H1 (cell line): ENCODE measurements at regions not wholly inside any gene's neighbourhood (a gene's known extent, or its start where the extent isn't known, plus 50 kb on each side); places are given as distances from the start of the nearest gene placed in this dataset.

ENCODE experiments used
- CTCF ChIA-PET: fragments of 300-600 bp; sonication (Branson Sonifier 250); formaldehyde crosslinking; loops from one replicate; lab custom pipeline; 2021; ENCODE audit not compliant: partially characterized antibody; lab: Charles Lee
- POLR2A ChIA-PET: fragments of 300-600 bp; sonication (Branson Sonifier 250); formaldehyde crosslinking; loops from one replicate; lab custom pipeline; 2021; ENCODE audit warnings: inconsistent platforms; ENCODE audit not compliant: partially characterized antibody; lab: Charles Lee
- DNase-seq, 2 experiments: peaks; one replicate each; pipeline versions ENCODE4 v3.0.0 to v3.0.0-alpha.2; 2010 to 2022; ENCODE audit warnings: low spot score in 2 of 2, low read depth in 1 of 2, mixed read lengths in 1 of 2
- FAIRE-seq: peaks from 2 replicates; lab custom pipeline; 2011; peaks lifted over from hg19 to GRCh38; lab: Jason Lieb, UNC
- H2AFZ ChIP-seq: 2 replicates; pipeline ENCODE4 v1.8.1; 2012; ENCODE audit warnings: low read length, inconsistent platforms
- H2AK5ac ChIP-seq: 2 replicates; pipeline ENCODE4 v1.6.1; 2013; ENCODE audit warnings: low read depth, low read length
- H2BK120ac ChIP-seq: replicated peaks from 2 replicates; pipeline ENCODE3; 2013; ENCODE audit warnings: low read depth, low read length, inconsistent platforms
- H2BK12ac ChIP-seq: 2 replicates; pipeline ENCODE4 v1.6.1; 2013; ENCODE audit warnings: low read depth, low read length
- H2BK15ac ChIP-seq: 2 replicates; pipeline ENCODE4 v1.6.1; 2013; ENCODE audit warnings: low read length
- H2BK20ac ChIP-seq: 2 replicates; pipeline ENCODE4 v1.6.1; 2013; ENCODE audit warnings: low read length
- H2BK5ac ChIP-seq: 2 replicates; pipeline ENCODE4 v1.6.1; 2013; ENCODE audit warnings: low read depth, low read length
- H3K14ac ChIP-seq: 2 replicates; pipeline ENCODE4 v1.6.1; 2013; ENCODE audit warnings: inconsistent platforms; ENCODE audit not compliant: insufficient read length
- H3K18ac ChIP-seq: 2 replicates; pipeline ENCODE4 v1.6.1; 2013; ENCODE audit warnings: low read length; ENCODE audit errors: extremely low read depth
- H3K23ac ChIP-seq: 2 replicates; pipeline ENCODE4 v1.6.1; 2013; ENCODE audit warnings: inconsistent platforms; ENCODE audit not compliant: insufficient read length
- H3K23me2 ChIP-seq: 2 replicates; pipeline ENCODE4 v1.6.1; 2013; ENCODE audit warnings: low read depth, low read length
- H3K27ac ChIP-seq: 2 replicates; pipeline ENCODE4 v1.6.1; 2011; ENCODE audit warnings: low read depth, low read length, inconsistent platforms
- H3K27me3 ChIP-seq, 4 experiments: replicated peaks in 1 of 4; 1 replicate in 1 of 4; 2 replicates in 3 of 4; pipeline versions ENCODE4 v1.6.1 to v1.8.1; 2011 to 2013; ENCODE audit warnings: low read length in 3 of 4, mild to moderate bottlenecking in 3 of 4, inconsistent platforms in 2 of 4, mixed read lengths in 2 of 4, moderate library complexity in 1 of 4; ENCODE audit not compliant: control insufficient read depth in 3 of 4, insufficient read depth in 3 of 4; ENCODE audit errors: extremely low read depth in 1 of 4
- H3K36me3 ChIP-seq, 4 experiments: 2 replicates each; pipeline versions ENCODE4 v1.6.1 to v1.8.1; 2011 to 2013; ENCODE audit warnings: mild to moderate bottlenecking in 4 of 4, low read length in 3 of 4, moderate library complexity in 2 of 4, control low read depth in 1 of 4, inconsistent platforms in 1 of 4; ENCODE audit not compliant: insufficient read depth in 4 of 4, control insufficient read depth in 2 of 4
- H3K4ac ChIP-seq: replicated peaks from 2 replicates; pipeline ENCODE3; 2013; ENCODE audit warnings: low read length, low read depth, mixed read lengths, inconsistent platforms; ENCODE audit not compliant: insufficient read length
- H3K4me1 ChIP-seq, 4 experiments: replicated peaks in 1 of 4; 1 replicate in 1 of 4; 2 replicates in 3 of 4; pipeline versions ENCODE4 v1.6.1 to v1.8.1; 2011 to 2013; ENCODE audit warnings: low read length in 3 of 4, inconsistent platforms in 2 of 4, mixed read lengths in 1 of 4; ENCODE audit not compliant: insufficient read depth in 4 of 4, control insufficient read depth in 3 of 4
- H3K4me2 ChIP-seq, 2 experiments: 2 replicates each; pipeline versions ENCODE4 v1.6.1 to v1.8.1; 2011 to 2013; ENCODE audit warnings: low read depth in 2 of 2, low read length in 2 of 2, control low read depth in 1 of 2, inconsistent platforms in 1 of 2, mild to moderate bottlenecking in 1 of 2; ENCODE audit not compliant: insufficient read depth in 1 of 2
- H3K4me3 ChIP-seq, 4 experiments: fragments of 200-600, 300-600 bp in 1 of 4; sonication (generic), shearing (Covaris generic), sonication (Bioruptor Twin) in 1 of 4; 2 replicates each; pipeline versions ENCODE4 v1.5.1 to v1.8.1; 2011 to 2016; ENCODE audit warnings: low read length in 4 of 4, low read depth in 3 of 4, control low read depth in 2 of 4, inconsistent platforms in 2 of 4, mild to moderate bottlenecking in 2 of 4, mixed read lengths in 1 of 4, moderate library complexity in 1 of 4; ENCODE audit not compliant: insufficient read depth in 2 of 4; ENCODE audit errors: extremely low read depth in 1 of 4
- H3K56ac ChIP-seq: replicated peaks from 2 replicates; pipeline ENCODE3; 2013; ENCODE audit warnings: low read depth, mild to moderate bottlenecking, mixed read lengths, low read length, inconsistent platforms; ENCODE audit not compliant: insufficient read length
- H3K79me1 ChIP-seq: 2 replicates; pipeline ENCODE4 v1.6.1; 2013; ENCODE audit warnings: low read depth, low read length, control low read depth
- H3K79me2 ChIP-seq, 2 experiments: 2 replicates each; pipeline versions ENCODE4 v1.6.1 to v1.8.1; 2012 to 2013; ENCODE audit warnings: low read length in 2 of 2, mild to moderate bottlenecking in 2 of 2, inconsistent platforms in 1 of 2; ENCODE audit not compliant: insufficient read depth in 2 of 2, control insufficient read depth in 1 of 2
- H3K9ac ChIP-seq, 4 experiments: replicated peaks in 1 of 4; 1 replicate in 1 of 4; 2 replicates in 3 of 4; pipeline versions ENCODE4 v1.6.1 to v1.8.1; 2011 to 2013; ENCODE audit warnings: low read depth in 3 of 4, low read length in 3 of 4, control low read depth in 2 of 4, mild to moderate bottlenecking in 2 of 4, moderate library complexity in 2 of 4, inconsistent platforms in 1 of 4; ENCODE audit errors: extremely low read depth in 1 of 4
- H3K9me3 ChIP-seq, 2 experiments: 2 replicates each; pipeline versions ENCODE4 v1.6.1 to v1.8.1; 2012 to 2013; ENCODE audit warnings: mild to moderate bottlenecking in 2 of 2, moderate library complexity in 2 of 2, control low read depth in 1 of 2, inconsistent platforms in 1 of 2, low read depth in 1 of 2, low read length in 1 of 2, mixed read lengths in 1 of 2; ENCODE audit not compliant: insufficient read depth in 2 of 2
- H4K20me1 ChIP-seq, 2 experiments: replicated peaks in 1 of 2; 2 replicates each; pipeline versions ENCODE3 to v1.8.1; 2011 to 2013; ENCODE audit warnings: inconsistent platforms in 2 of 2, low read length in 2 of 2, mild to moderate bottlenecking in 1 of 2; ENCODE audit not compliant: insufficient read depth in 2 of 2, control insufficient read depth in 1 of 2
- H4K5ac ChIP-seq: 2 replicates; pipeline ENCODE4 v1.6.1; 2013; ENCODE audit warnings: low read length, low read depth, mixed read lengths, inconsistent platforms; ENCODE audit not compliant: insufficient read length
- H4K8ac ChIP-seq: 2 replicates; pipeline ENCODE4 v1.8.0; 2013; ENCODE audit warnings: mild to moderate bottlenecking, moderate library complexity, low read length, inconsistent platforms; ENCODE audit not compliant: insufficient read depth; ENCODE audit errors: extremely low read depth
- H4K91ac ChIP-seq: replicated peaks from 2 replicates; pipeline ENCODE3; 2013; ENCODE audit warnings: low read length, mixed read lengths, inconsistent platforms; ENCODE audit not compliant: insufficient read length
- BCL11A ChIP-seq, 2 experiments: IDR thresholded peaks; one replicate each; pipeline ENCODE4 v1.6.1; 2011; ENCODE audit warnings: low read depth in 2 of 2, low read length in 2 of 2, mild to moderate bottlenecking in 2 of 2
- CBX5 ChIP-seq: fragments of 300-800, 300-1000 bp; sonication (generic); IDR thresholded peaks from 2 replicates; pipeline ENCODE4 v1.7.1; 2016; ENCODE audit warnings: antibody characterized with exemption, low read length, low read depth
- CBX8 ChIP-seq: fragments of 300-800, 300-1000 bp; sonication (generic); IDR thresholded peaks from 2 replicates; pipeline ENCODE4 v1.7.1; 2016; ENCODE audit warnings: low read depth, low read length, borderline replicate concordance
- EGR1 ChIP-seq: IDR thresholded peaks from 2 replicates; pipeline ENCODE4 v1.6.1; 2011; ENCODE audit warnings: low read depth, low read length, borderline replicate concordance
- EP300 ChIP-seq, 2 experiments: IDR thresholded peaks; 1 replicate in 1 of 2; 2 replicates in 1 of 2; pipeline ENCODE4 v1.6.1; 2011 to 2012; ENCODE audit warnings: low read depth in 2 of 2, low read length in 2 of 2, mild to moderate bottlenecking in 2 of 2, borderline replicate concordance in 1 of 2, inconsistent platforms in 1 of 2, moderate library complexity in 1 of 2
- FOSL1 ChIP-seq: IDR thresholded peaks from 2 replicates; pipeline ENCODE4 v1.6.1; 2011; ENCODE audit warnings: mild to moderate bottlenecking, low read depth, low read length, moderate library complexity; ENCODE audit not compliant: insufficient read depth
- GABPA ChIP-seq: IDR thresholded peaks from 2 replicates; pipeline ENCODE4 v1.6.1; 2011; ENCODE audit warnings: mild to moderate bottlenecking, low read length, moderate library complexity, borderline replicate concordance; ENCODE audit not compliant: insufficient read depth
- GTF2F1 ChIP-seq: IDR thresholded peaks from 2 replicates; pipeline ENCODE4 v1.6.1; 2012; ENCODE audit warnings: low read depth, low read length, improper control_type of control experiment, borderline replicate concordance
- MAX ChIP-seq: IDR thresholded peaks from 2 replicates; pipeline ENCODE4 v1.6.1; 2012; ENCODE audit warnings: inconsistent platforms
- PHF8 ChIP-seq: fragments of 200-600 bp; sonication (generic); conservative IDR thresholded peaks from 2 replicates; pipeline ENCODE4 v1.7.1; 2012; ENCODE audit warnings: low read depth, mild to moderate bottlenecking, inconsistent platforms, low read length, moderate library complexity
- POU5F1 ChIP-seq: IDR thresholded peaks from 2 replicates; pipeline ENCODE4 v1.6.1; 2011; ENCODE audit warnings: low read depth, mild to moderate bottlenecking, low read length, moderate library complexity
- RXRA ChIP-seq: IDR thresholded peaks from 2 replicates; pipeline ENCODE4 v1.6.1; 2011; ENCODE audit warnings: low read depth, mild to moderate bottlenecking, low read length, moderate library complexity; ENCODE audit not compliant: insufficient read depth
- SRF ChIP-seq: IDR thresholded peaks from 2 replicates; pipeline ENCODE4 v1.6.1; 2011; ENCODE audit warnings: mild to moderate bottlenecking, low read depth, low read length, moderate library complexity
- TAF1 ChIP-seq: IDR thresholded peaks from 2 replicates; pipeline ENCODE4 v1.6.1; 2011; ENCODE audit warnings: mild to moderate bottlenecking, low read depth, low read length
- TAF7 ChIP-seq: optimal IDR thresholded peaks from 2 replicates; pipeline ENCODE3; 2011; ENCODE audit warnings: low read depth, mild to moderate bottlenecking, inconsistent platforms, low read length, moderate library complexity, borderline replicate concordance

DNA sequence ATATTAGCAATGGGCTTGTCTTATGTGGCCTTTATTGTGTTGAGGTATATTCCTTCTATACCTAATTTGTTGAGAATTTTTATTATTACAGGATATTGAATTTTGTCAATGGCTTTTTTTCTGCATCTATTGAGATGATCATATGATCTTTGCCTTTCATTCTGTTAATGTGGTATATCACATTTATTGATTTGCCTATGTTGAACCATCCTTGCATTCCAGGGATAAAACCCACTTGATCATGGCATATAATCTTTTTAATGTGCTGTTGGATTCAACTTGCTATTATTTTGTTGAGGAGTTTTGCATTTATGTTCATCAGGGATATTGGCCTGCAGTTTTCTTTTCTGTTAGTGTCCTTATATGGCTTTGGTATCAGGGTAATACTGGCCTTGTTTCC lies 91.8 kb upstream of the KLF14 start:
- H3K56ac ChIP-seq = no peak overlapping the region
- no peak overlapping the region for H4K5ac ChIP-seq
- no peak overlapping the region for H3K23ac ChIP-seq
- H3K9me3 ChIP-seq = peaks cover 0 to 2% of the 10 kb centered on the region in 2 experiments; a peak in 1 of 4 replicates
- CTCF ChIA-PET = no interaction called here
- H3K79me1 ChIP-seq = no peaks in the 10 kb centered on the region
- H3K79me2 ChIP-seq = no peaks in the 10 kb centered on the region
- no peak overlapping the region for H3K14ac ChIP-seq
- POLR2A ChIA-PET = no interaction called here
- no peaks in the 10 kb centered on the region for H3K36me3 ChIP-seq
- DNase-seq (no peak), FAIRE-seq (no peak)
- no peak overlapping the region for H2BK5ac ChIP-seq
- no peak overlapping the region for H3K4ac ChIP-seq
- H3K23me2 ChIP-seq = no peaks in the 10 kb centered on the region
- no peak overlapping the region for H2BK15ac ChIP-seq
- H2BK120ac ChIP-seq = no peak overlapping the region
- no peak overlapping the region for H4K91ac ChIP-seq
- no peak overlapping the region for H4K8ac ChIP-seq
- no peak overlapping the region for H3K27ac ChIP-seq
- H3K27me3 ChIP-seq = no peaks in the 10 kb centered on the region
- no peak overlapping the region for H3K4me3 ChIP-seq
- no peak overlapping the region for H2BK20ac ChIP-seq
- no peak overlapping the region for H2AK5ac ChIP-seq
- H2AFZ ChIP-seq = no peak overlapping the region
- H3K4me1 ChIP-seq = no peaks in the 10 kb centered on the region
- no peak overlapping the region for H3K4me2 ChIP-seq
- no peak overlapping the region for H3K9ac ChIP-seq
- H2BK12ac ChIP-seq = no peak overlapping the region
- H3K18ac ChIP-seq = no peak overlapping the region
- no peaks in the 10 kb centered on the region for H4K20me1 ChIP-seq
- TF ChIP-seq CBX5 = no peak
- no peak for TF ChIP-seq GABPA
- no peak for TF ChIP-seq TAF1
- no peak for TF ChIP-seq EGR1
- no peak for TF ChIP-seq EP300 (IDR thresholded peaks at IDR 0.05; ENCODE audit: borderline replicate concordance in 1 of 2, low read depth in 2 of 2, low read length in 2 of 2)
- TF ChIP-seq CBX8 = no peak
- TF ChIP-seq BCL11A (IDR thresholded peaks at IDR 0.05; ENCODE audit: low read depth in 2 of 2, low read length in 2 of 2) = no peak
- no peak for TF ChIP-seq MAX
- no peak for TF ChIP-seq GTF2F1
- no peak for TF ChIP-seq TAF7
- TF ChIP-seq POU5F1 = no peak
- TF ChIP-seq PHF8 = no peak
- TF ChIP-seq SRF = no peak
- TF ChIP-seq FOSL1 = no peak
- no peak for TF ChIP-seq RXRA
